ENCODE measurements at regions not wholly inside any gene's neighbourhood (a gene's known extent, or its start where the extent isn't known, plus 50 kb on each side); places are given as distances from the start of the nearest gene placed in this dataset.

DNA sequence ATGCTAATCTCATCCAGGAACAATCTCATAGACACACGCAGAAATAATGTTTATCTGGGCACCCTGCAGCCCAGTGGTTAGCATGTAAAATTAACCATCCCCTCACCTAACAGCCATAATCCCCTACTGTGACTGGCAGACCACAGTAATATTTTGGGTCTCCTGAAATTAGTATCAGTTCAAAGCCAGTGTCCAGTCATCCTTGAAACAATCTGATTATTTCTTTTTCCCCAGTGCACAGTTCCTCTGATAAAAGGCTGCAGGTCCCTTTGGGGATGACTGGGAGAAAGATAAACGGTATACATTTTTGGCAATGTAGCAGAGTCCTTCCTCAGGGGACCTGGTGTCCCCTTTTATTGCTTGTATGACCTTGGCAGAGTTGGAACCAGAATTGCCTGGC lies 50.4 kb upstream of the CYSLTR2 start:
- no peak overlapping the region for H3K4me3 ChIP-seq (ENCODE audit: low read length)
- TF ChIP-seq, protein P1, sequence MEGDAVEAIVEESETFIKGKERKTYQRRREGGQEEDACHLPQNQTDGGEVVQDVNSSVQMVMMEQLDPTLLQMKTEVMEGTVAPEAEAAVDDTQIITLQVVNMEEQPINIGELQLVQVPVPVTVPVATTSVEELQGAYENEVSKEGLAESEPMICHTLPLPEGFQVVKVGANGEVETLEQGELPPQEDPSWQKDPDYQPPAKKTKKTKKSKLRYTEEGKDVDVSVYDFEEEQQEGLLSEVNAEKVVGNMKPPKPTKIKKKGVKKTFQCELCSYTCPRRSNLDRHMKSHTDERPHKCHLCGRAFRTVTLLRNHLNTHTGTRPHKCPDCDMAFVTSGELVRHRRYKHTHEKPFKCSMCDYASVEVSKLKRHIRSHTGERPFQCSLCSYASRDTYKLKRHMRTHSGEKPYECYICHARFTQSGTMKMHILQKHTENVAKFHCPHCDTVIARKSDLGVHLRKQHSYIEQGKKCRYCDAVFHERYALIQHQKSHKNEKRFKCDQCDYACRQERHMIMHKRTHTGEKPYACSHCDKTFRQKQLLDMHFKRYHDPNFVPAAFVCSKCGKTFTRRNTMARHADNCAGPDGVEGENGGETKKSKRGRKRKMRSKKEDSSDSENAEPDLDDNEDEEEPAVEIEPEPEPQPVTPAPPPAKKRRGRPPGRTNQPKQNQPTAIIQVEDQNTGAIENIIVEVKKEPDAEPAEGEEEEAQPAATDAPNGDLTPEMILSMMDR (conservative IDR thresholded peaks at IDR 0.05; ENCODE audit: low read length): no peak
- DNase-seq (ENCODE audit: low read depth): no peak
